B cell (primary cell): ENCODE measurements at regions not wholly inside any gene's neighbourhood (a gene's known extent, or its start where the extent isn't known, plus 50 kb on each side); places are given as distances from the start of the nearest gene placed in this dataset.

Experiments used
- ATAC-seq: fragments of 200-7000 bp; cut with Tn5 transposase; one replicate; pipeline ENCODE4 v1.10.0; 2021; ENCODE audit warnings: low read depth, mild to moderate bottlenecking, moderate number of reproducible peaks, moderate library complexity
- CTCF ChIA-PET: fragments of 350-600 bp; sonication (Branson Sonifier 250); formaldehyde crosslinking; loops from one replicate; lab custom pipeline; 2021; ENCODE audit warnings: antibody characterized with exemption, inconsistent platforms; lab: Charles Lee
- POLR2A ChIA-PET: fragments of 350-600 bp; sonication (Branson Sonifier 250); formaldehyde crosslinking; loops from one replicate; lab custom pipeline; 2021; ENCODE audit warnings: antibody characterized with exemption; lab: Charles Lee
- DNase-seq: peaks from one replicate; pipeline ENCODE4 v3.0.0; 2013
- H2AFZ ChIP-seq: 2 replicates; pipeline ENCODE4 v1.6.1; 2012; ENCODE audit warnings: mild to moderate bottlenecking, low read depth, low read length; ENCODE audit not compliant: insufficient read depth, poor library complexity, severe bottlenecking
- H3K27ac ChIP-seq, 2 donors: 1 replicate in 1 of 2; 2 replicates in 1 of 2; pipeline ENCODE4 v1.5.1; 2012 to 2013; ENCODE audit warnings: low read length in 2 of 2, mild to moderate bottlenecking in 2 of 2, moderate library complexity in 1 of 2
- H3K27me3 ChIP-seq, 4 experiments: fragments of 200-600 bp in 1 of 4; sonication (generic) in 1 of 4; replicated peaks in 1 of 4; 1 replicate in 2 of 4; 2 replicates in 2 of 4; pipeline versions ENCODE4 v1.6.1 to v1.7.0; 2013 to 2016; ENCODE audit warnings: low read length in 3 of 4, mild to moderate bottlenecking in 2 of 4, mixed read lengths in 1 of 4, moderate library complexity in 1 of 4; ENCODE audit not compliant: insufficient read depth in 4 of 4, control insufficient read depth in 3 of 4; ENCODE audit errors: control extremely low read depth in 1 of 4
- H3K36me3 ChIP-seq, 2 experiments: replicated peaks in 1 of 2; 1 replicate in 1 of 2; 2 replicates in 1 of 2; pipeline versions ENCODE4 v1.6.1 to v1.7.1; 2013; ENCODE audit warnings: low read length in 1 of 2; ENCODE audit not compliant: insufficient read depth in 2 of 2, control insufficient read depth in 1 of 2; ENCODE audit errors: control extremely low read depth in 1 of 2, extremely low read depth in 1 of 2
- H3K4me1 ChIP-seq, 2 donors: fragments of 200-600 bp in 1 of 2; sonication (generic) in 1 of 2; 1 replicate in 1 of 2; 2 replicates in 1 of 2; pipeline versions ENCODE4 v1.5.1 to v1.6.1; 2013 to 2017; ENCODE audit warnings: low read length in 2 of 2; ENCODE audit not compliant: control insufficient read depth in 2 of 2, insufficient read depth in 2 of 2
- H3K4me2 ChIP-seq: replicated peaks from 2 replicates; pipeline ENCODE3; 2012; ENCODE audit warnings: mild to moderate bottlenecking, low read depth, low read length; ENCODE audit not compliant: poor library complexity, severe bottlenecking
- H3K4me3 ChIP-seq, 5 experiments: fragments of 200-600 bp in 1 of 5; sonication (generic) in 1 of 5; 1 replicate in 3 of 5; 2 replicates in 2 of 5; pipeline versions ENCODE4 v1.5.1 to v1.7.0; 2011 to 2016; ENCODE audit warnings: low read length in 4 of 5, mild to moderate bottlenecking in 4 of 5, low read depth in 2 of 5, control low read depth in 1 of 5, moderate library complexity in 1 of 5; ENCODE audit not compliant: insufficient read depth in 1 of 5; ENCODE audit errors: control extremely low read depth in 1 of 5, extremely low read depth in 1 of 5
- H3K79me2 ChIP-seq: fragments of 200-600 bp; sonication (generic); one replicate; pipeline ENCODE4 v1.6.0; 2016; ENCODE audit warnings: low read length; ENCODE audit not compliant: control insufficient read depth, insufficient read depth
- H3K9ac ChIP-seq: fragments of 200-600 bp; sonication (generic); 2 replicates; pipeline ENCODE4 v1.6.1; 2017; ENCODE audit warnings: mild to moderate bottlenecking, low read length, moderate library complexity
- H3K9me3 ChIP-seq, 3 donors: one replicate each; pipeline versions ENCODE4 v1.6.1 to v1.7.1; 2013; ENCODE audit warnings: low read length in 2 of 3; ENCODE audit not compliant: control insufficient read depth in 2 of 3, insufficient read depth in 1 of 3; ENCODE audit errors: control extremely low read depth in 1 of 3
- H4K20me1 ChIP-seq: 2 replicates; pipeline ENCODE4 v1.6.0; 2012; ENCODE audit warnings: mild to moderate bottlenecking, low read length; ENCODE audit not compliant: insufficient read depth, control insufficient read depth, poor library complexity, severe bottlenecking
- H3K27ac Mint-ChIP-seq: one replicate; pipeline ENCODE4 v1.8.0; 2021; ENCODE audit warnings: mixed read lengths
- H3K27me3 Mint-ChIP-seq: one replicate; pipeline ENCODE4 v1.8.0; 2021; ENCODE audit warnings: mixed read lengths
- H3K4me1 Mint-ChIP-seq: one replicate; pipeline ENCODE4 v1.8.0; 2021; ENCODE audit warnings: mixed read lengths
- H3K4me3 Mint-ChIP-seq: one replicate; pipeline ENCODE4 v1.8.0; 2021; ENCODE audit warnings: mixed read lengths
- H3K9me3 Mint-ChIP-seq: one replicate; pipeline ENCODE4 v1.8.0; 2022; ENCODE audit warnings: mixed read lengths; ENCODE audit not compliant: insufficient read depth
- CTCF ChIP-seq: fragments of 200-600 bp; IDR thresholded peaks from one replicate; pipeline ENCODE4 v1.8.0; 2022; ENCODE audit warnings: antibody characterized with exemption, mild to moderate bottlenecking
- EZH2 ChIP-seq: IDR thresholded peaks from 2 replicates; pipeline ENCODE4 v1.6.1; 2012; ENCODE audit warnings: borderline replicate concordance, low read depth, mild to moderate bottlenecking, moderate library complexity, low read length; ENCODE audit not compliant: insufficient read depth, poor library complexity, severe bottlenecking
- WGBS: methylation state at CpG from one replicate; pipeline ENCODE4 v1.1.5; 2013; ENCODE audit warnings: missing lambda C conversion rate; ENCODE audit not compliant: insufficient coverage; 5-methylcytosine and 5-hydroxymethylcytosine counted together
- intact Hi-C: fragments of 100-400 bp; cut with micrococcal nuclease; formaldehyde crosslinking; loops from one replicate; pipeline ENCODE4 v1.10.0; 2022

- 93% methylated on average over 10 of the region's 11 CpGs for WGBS
- intact Hi-C loops = no loop called here
- Histone ChIP-seq H3K4me2 (no peak overlapping the region), H3K79me2 (no peaks in the 10 kb centered on the region), H3K27me3 (peaks cover 0 to 8% (median 3%) of the 10 kb centered on the region in 4 experiments), H3K4me1 (peaks cover 7% of the 10 kb centered on the region in 2 donors), H4K20me1 (no peaks in the 10 kb centered on the region), H2AFZ (no peak overlapping the region), H3K27ac (no peak overlapping the region), H3K36me3 (no peaks in the 10 kb centered on the region), H3K4me3 (no peak overlapping the region), H3K9ac (no peak overlapping the region), H3K9me3 (peaks cover 0 to 7% (median 0%) of the 10 kb centered on the region in 3 donors)
- H3K4me3 Mint-ChIP-seq = no peak overlapping the region
- ChIA-PET CTCF (no interaction called here), POLR2A (no interaction called here)
- peaks cover 11% of the 10 kb centered on the region for H3K27me3 Mint-ChIP-seq
- no peak for DNase-seq
- H3K9me3 Mint-ChIP-seq = no peaks in the 10 kb centered on the region
- peaks cover 8% of the 10 kb centered on the region for H3K4me1 Mint-ChIP-seq
- no peak overlapping the region for H3K27ac Mint-ChIP-seq
- ATAC-seq = no peak
- TF ChIP-seq EZH2 = no peak
- no peak for TF ChIP-seq CTCF
Measured at GRCh38 chr6:149170564-149171452, 146.7 kb upstream of the TAB2 start.

- Histone ChIP-seq H3K9me3 (peaks cover 0 to 7% (median 0%) of the 10 kb centered on the region in 3 donors), H3K4me3 (no peak overlapping the region), H3K36me3 (no peaks in the 10 kb centered on the region), H3K4me2 (no peak overlapping the region), H2AFZ (no peak overlapping the region), H3K79me2 (no peaks in the 10 kb centered on the region), H3K27ac (no peak overlapping the region), H4K20me1 (no peaks in the 10 kb centered on the region), H3K27me3 (peaks cover 0 to 8% (median 3%) of the 10 kb centered on the region in 4 experiments), H3K9ac (no peak overlapping the region), H3K4me1 (peaks cover 7% of the 10 kb centered on the region in 2 donors)
- TF ChIP-seq EZH2 (no peak), CTCF (no peak)
- Mint-ChIP-seq H3K4me1 (peaks cover 8% of the 10 kb centered on the region), H3K9me3 (no peaks in the 10 kb centered on the region), H3K27ac (no peak overlapping the region), H3K27me3 (peaks cover 7% of the 10 kb centered on the region), H3K4me3 (no peak overlapping the region)
- intact Hi-C loops = no loop called here
- ATAC-seq = no peak
- ChIA-PET CTCF (no interaction called here), POLR2A (no interaction called here)
- DNase-seq = no peak
Measured at GRCh38 chr6:149173222-149173621, 144.3 kb upstream of the TAB2 start.
